Kidney tubule cell (primary cell): ENCODE measurements at regions not wholly inside any gene's neighbourhood (a gene's known extent, or its start where the extent isn't known, plus 50 kb on each side); places are given as distances from the start of the nearest gene placed in this dataset.

Source experiments
- DNase-seq: peaks from one replicate; pipeline ENCODE4 v3.0.0-alpha.2; 2018; ENCODE audit warnings: low spot score

GRCh38 chr18:73962256-73962655, 185.4 kb downstream of the FBXO15 start:
- no peak for DNase-seq

GRCh38 chr18:73961804-73962203, 185.8 kb downstream of the FBXO15 start:
- no peak for DNase-seq

GRCh38 chr18:73959352-73959751, 188.3 kb downstream of the FBXO15 start:
- no peak for DNase-seq

- no peak for DNase-seq
These were observed 193.4 kb downstream of the FBXO15 start for GRCh38 chr18:73954268-73954667.

GRCh38 chr18:73952296-73952946, 195.2 kb downstream of the FBXO15 start:
- DNase-seq = no peak

GRCh38 chr18:73950116-73950700, 197.4 kb downstream of the FBXO15 start:
- DNase-seq = no peak

- no peak for DNase-seq
These were observed 199.1 kb downstream of the FBXO15 start for GRCh38 chr18:73948497-73948896.

- no peak for DNase-seq
These were observed 199.6 kb downstream of the FBXO15 start for GRCh38 chr18:73948084-73948483.

- DNase-seq = no peak
These were observed 200.3 kb downstream of the FBXO15 start for GRCh38 chr18:73947180-73947921.

GRCh38 chr18:73945130-73945792, 202.4 kb downstream of the FBXO15 start:
- peak; percentile 52 for DNase-seq

GRCh38 chr18:73944715-73945114, 202.9 kb downstream of the FBXO15 start:
- DNase-seq = peak; percentile 4

GRCh38 chr18:73943763-73944162, 203.9 kb downstream of the FBXO15 start:
- no peak for DNase-seq

- no peak for DNase-seq
These were observed 204.7 kb downstream of the FBXO15 start for GRCh38 chr18:73942956-73943355.

GRCh38 chr18:73942081-73942625, 205.5 kb downstream of the FBXO15 start:
- no peak for DNase-seq

- DNase-seq = no peak
These were observed 206.9 kb downstream of the FBXO15 start for GRCh38 chr18:73940721-73941120.

GRCh38 chr18:73939391-73939790, 208.2 kb downstream of the FBXO15 start:
- DNase-seq = no peak

GRCh38 chr18:73933685-73934084, 213.9 kb downstream of the FBXO15 start:
- DNase-seq = no peak

- no peak for DNase-seq
These were observed 214.7 kb downstream of the FBXO15 start for GRCh38 chr18:73932976-73933375.

- no peak for DNase-seq
These were observed 220.1 kb downstream of the FBXO15 start for GRCh38 chr18:73927496-73927895.

- DNase-seq = no peak
These were observed 222.8 kb downstream of the FBXO15 start for GRCh38 chr18:73924836-73925235.

GRCh38 chr18:73924307-73924706, 223.3 kb downstream of the FBXO15 start:
- no peak for DNase-seq

GRCh38 chr18:73923866-73924265, 223.8 kb downstream of the FBXO15 start:
- DNase-seq = no peak

- DNase-seq = no peak
These were observed 227.6 kb downstream of the FBXO15 start for GRCh38 chr18:73920033-73920432.
